HG03139 (cell line): ENCODE measurements at regions not wholly inside any gene's neighbourhood (a gene's known extent, or its start where the extent isn't known, plus 50 kb on each side); places are given as distances from the start of the nearest gene placed in this dataset.
"Not testable (repeated sequence)": the region's sequence is repeated elsewhere in the genome, so short reads cannot be mapped to it uniquely, and the experiment has no call there.

Experiments used
- ATAC-seq: cut with Tn5 transposase; IDR thresholded peaks from one replicate; pipeline ENCODE4 v1.9.1; 2021; ENCODE audit not compliant: unreplicated experiment

GRCh38 chr14:89572596-89573398 is 155.8 kb upstream of the FOXN3 start:
- ATAC-seq, result no peak

GRCh38 chr14:89571491-89571890 is 154.5 kb upstream of the FOXN3 start:
- no peak for ATAC-seq

- ATAC-seq, result no peak
Measured at GRCh38 chr14:89566644-89567415, 149.8 kb upstream of the FOXN3 start.

GRCh38 chr14:89566180-89566579 is 149.1 kb upstream of the FOXN3 start:
- no peak for ATAC-seq

- ATAC-seq, result no peak
Measured at GRCh38 chr14:89565607-89566006, 148.6 kb upstream of the FOXN3 start.

- ATAC-seq, result no peak
Measured at GRCh38 chr14:89564989-89565388, 148.0 kb upstream of the FOXN3 start.

GRCh38 chr14:89564286-89564957 is 147.4 kb upstream of the FOXN3 start:
- no peak for ATAC-seq

- no peak for ATAC-seq
Measured at GRCh38 chr14:89563471-89563870, 146.4 kb upstream of the FOXN3 start.

- ATAC-seq, result no peak
Measured at GRCh38 chr14:89551955-89552354, 134.9 kb upstream of the FOXN3 start.

- no peak for ATAC-seq
Measured at GRCh38 chr14:89551432-89551831, 134.4 kb upstream of the FOXN3 start.

- no peak for ATAC-seq
Measured at GRCh38 chr14:89550821-89551220, 133.8 kb upstream of the FOXN3 start.

GRCh38 chr14:89549381-89550125 is 132.5 kb upstream of the FOXN3 start:
- no peak for ATAC-seq

GRCh38 chr14:89547047-89547446 is 130.0 kb upstream of the FOXN3 start:
- not testable (repeated sequence) for ATAC-seq

- no peak for ATAC-seq
Measured at GRCh38 chr14:89544636-89545301, 127.7 kb upstream of the FOXN3 start.

GRCh38 chr14:89543425-89543790 is 126.4 kb upstream of the FOXN3 start:
- no peak for ATAC-seq

GRCh38 chr14:89542786-89543424 is 125.9 kb upstream of the FOXN3 start:
- ATAC-seq, result no peak

- ATAC-seq, result no peak
Measured at GRCh38 chr14:89540830-89541470, 123.9 kb upstream of the FOXN3 start.

GRCh38 chr14:89540009-89540829 is 123.2 kb upstream of the FOXN3 start:
- no peak for ATAC-seq

- ATAC-seq, result no peak
Measured at GRCh38 chr14:89537911-89538310, 120.9 kb upstream of the FOXN3 start.
